GM23338 (cell line): ENCODE measurements at regions not wholly inside any gene's neighbourhood (a gene's known extent, or its start where the extent isn't known, plus 50 kb on each side); places are given as distances from the start of the nearest gene placed in this dataset.

Experiments
- ATAC-seq: fragments of 200-7000 bp; cut with Tn5 transposase; 3 replicates; pipeline ENCODE4 v1.9.1; 2020
- DNase-seq: peaks from one replicate; pipeline ENCODE4 v3.0.0-alpha.2; 2015; ENCODE audit warnings: low spot score
- H2AFZ ChIP-seq: fragments of 200-600 bp; sonication (generic); 2 replicates; pipeline ENCODE4 v1.8.0; 2016; ENCODE audit warnings: antibody characterized with exemption, mild to moderate bottlenecking, moderate library complexity
- H3F3A ChIP-seq: fragments of 200-600 bp; sonication (generic); replicated peaks from 2 replicates; pipeline ENCODE4 v1.8.0; 2017; ENCODE audit warnings: antibody characterized with exemption, mixed run types, low read depth
- H3K27ac ChIP-seq: fragments of 200-600 bp; sonication (generic); 2 replicates; pipeline ENCODE4 v1.6.1; 2016; ENCODE audit warnings: low read depth
- H3K27me3 ChIP-seq: fragments of 200-600 bp; sonication (generic); 2 replicates; pipeline ENCODE4 v1.8.0; 2016; ENCODE audit warnings: mild to moderate bottlenecking, mixed run types, moderate library complexity; ENCODE audit not compliant: insufficient read depth
- H3K36me3 ChIP-seq: fragments of 200-600 bp; sonication (generic); 2 replicates; pipeline ENCODE4 v1.8.0; 2016; ENCODE audit warnings: mild to moderate bottlenecking; ENCODE audit not compliant: insufficient read depth
- H3K4me1 ChIP-seq: fragments of 200-600 bp; sonication (generic); 2 replicates; pipeline ENCODE4 v1.8.0; 2016; ENCODE audit warnings: mild to moderate bottlenecking, moderate library complexity; ENCODE audit not compliant: insufficient read depth
- H3K4me2 ChIP-seq: fragments of 200-600 bp; sonication (generic); 2 replicates; pipeline ENCODE4 v1.7.1; 2017; ENCODE audit warnings: mixed run types
- H3K4me3 ChIP-seq: fragments of 200-600 bp; sonication (generic); 2 replicates; pipeline ENCODE4 v1.6.1; 2016; ENCODE audit warnings: mixed run types
- H3K79me2 ChIP-seq: fragments of 200-600 bp; sonication (generic); replicated peaks from 2 replicates; pipeline ENCODE4 v1.8.0; 2017; ENCODE audit warnings: mild to moderate bottlenecking; ENCODE audit not compliant: insufficient read depth
- H3K9me2 ChIP-seq: fragments of 200-600 bp; sonication (generic); 2 replicates; pipeline ENCODE4 v1.8.0; 2017; ENCODE audit not compliant: insufficient read depth
- H4K20me1 ChIP-seq: fragments of 200-600 bp; sonication (generic); replicated peaks from 2 replicates; pipeline ENCODE4 v1.8.0; 2017; ENCODE audit warnings: mild to moderate bottlenecking; ENCODE audit not compliant: insufficient read depth
- H3K27ac Mint-ChIP-seq: 2 replicates; pipeline ENCODE4 v1.8.0; 2020; ENCODE audit warnings: inconsistent platforms, mild to moderate bottlenecking, moderate library complexity, mixed read lengths
- H3K27me3 Mint-ChIP-seq: 3 replicates; pipeline ENCODE4 v1.8.0; 2022; ENCODE audit warnings: low read depth, mild to moderate bottlenecking, moderate library complexity, mixed read lengths, inconsistent platforms; ENCODE audit not compliant: insufficient read depth, poor library complexity
- H3K36me3 Mint-ChIP-seq: 3 replicates; pipeline ENCODE4 v1.8.0; 2021; ENCODE audit warnings: low read depth, mild to moderate bottlenecking, inconsistent platforms, moderate library complexity, mixed read lengths
- H3K4me1 Mint-ChIP-seq: 3 replicates; pipeline ENCODE4 v1.8.0; 2020; ENCODE audit warnings: mild to moderate bottlenecking, inconsistent platforms, mixed read lengths
- H3K4me3 Mint-ChIP-seq: 3 replicates; pipeline ENCODE4 v1.8.0; 2021; ENCODE audit warnings: moderate library complexity, mild to moderate bottlenecking, inconsistent platforms, mixed read lengths
- H3K9me3 Mint-ChIP-seq: 3 replicates; pipeline ENCODE4 v1.8.0; 2020; ENCODE audit warnings: moderate library complexity, mild to moderate bottlenecking, inconsistent platforms, mixed read lengths
- CREB1 ChIP-seq: fragments of 250-450 bp; sonication (Bioruptor Pico); IDR thresholded peaks from 2 replicates; pipeline ENCODE4 v1.5.0; 2020; ENCODE audit warnings: low read depth, mild to moderate bottlenecking, moderate library complexity
- EZH2phosphoT487 ChIP-seq: fragments of 200-600 bp; sonication (generic); IDR thresholded peaks from one replicate; pipeline ENCODE4 v1.8.1; 2018; ENCODE audit warnings: antibody characterized with exemption; ENCODE audit not compliant: unreplicated experiment
- ZNF331 ChIP-seq: fragments of 250-450 bp; sonication (Bioruptor Pico); IDR thresholded peaks from 2 replicates; pipeline ENCODE4 v1.5.0; 2020; ENCODE audit warnings: low read depth, mild to moderate bottlenecking, moderate library complexity
- TF ChIP-seq, protein P1 (sequence below): fragments of 250-450 bp; sonication (Bioruptor Pico); IDR thresholded peaks from 2 replicates; pipeline ENCODE4 v1.5.0; 2020; ENCODE audit warnings: mild to moderate bottlenecking, moderate library complexity
- TF ChIP-seq, protein P2 (sequence below), 2 experiments: fragments of 200-600 bp in 1 of 2; sonication (generic) in 1 of 2; conservative IDR thresholded peaks; 2 replicates each; pipeline versions ENCODE4 v1.5.1 to v1.6.1; 2016 to 2017; ENCODE audit warnings: antibody characterized with exemption in 2 of 2, low read depth in 2 of 2, mild to moderate bottlenecking in 2 of 2, moderate library complexity in 1 of 2

DNA sequence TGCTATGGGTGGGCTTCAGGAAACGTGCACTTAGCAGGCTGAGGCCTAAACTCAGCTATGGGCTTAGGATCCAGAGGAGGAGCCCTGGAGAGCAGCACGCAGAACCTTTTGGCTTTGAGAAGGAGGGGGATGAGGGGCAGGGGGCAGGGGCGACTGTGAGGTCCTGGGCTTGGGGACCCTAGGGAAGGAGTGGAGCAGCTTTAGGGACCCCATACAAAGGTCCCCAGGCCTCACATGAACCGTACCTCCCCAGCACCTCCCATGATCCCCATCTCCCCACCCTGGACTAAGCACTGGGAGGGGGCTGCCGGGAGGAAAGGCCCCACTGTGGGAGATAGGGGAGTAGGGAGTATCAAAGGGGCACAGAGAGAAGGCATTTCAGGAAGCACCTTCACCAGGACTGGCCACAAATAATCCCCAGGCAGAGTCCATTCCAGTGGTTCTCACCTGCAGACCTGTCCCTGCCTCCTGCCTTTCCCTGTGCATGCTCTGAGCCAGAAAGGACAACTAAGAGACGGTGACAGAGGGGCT is 62.0 kb upstream of the KLF13 start (continued):
- TF ChIP-seq, protein P1, sequence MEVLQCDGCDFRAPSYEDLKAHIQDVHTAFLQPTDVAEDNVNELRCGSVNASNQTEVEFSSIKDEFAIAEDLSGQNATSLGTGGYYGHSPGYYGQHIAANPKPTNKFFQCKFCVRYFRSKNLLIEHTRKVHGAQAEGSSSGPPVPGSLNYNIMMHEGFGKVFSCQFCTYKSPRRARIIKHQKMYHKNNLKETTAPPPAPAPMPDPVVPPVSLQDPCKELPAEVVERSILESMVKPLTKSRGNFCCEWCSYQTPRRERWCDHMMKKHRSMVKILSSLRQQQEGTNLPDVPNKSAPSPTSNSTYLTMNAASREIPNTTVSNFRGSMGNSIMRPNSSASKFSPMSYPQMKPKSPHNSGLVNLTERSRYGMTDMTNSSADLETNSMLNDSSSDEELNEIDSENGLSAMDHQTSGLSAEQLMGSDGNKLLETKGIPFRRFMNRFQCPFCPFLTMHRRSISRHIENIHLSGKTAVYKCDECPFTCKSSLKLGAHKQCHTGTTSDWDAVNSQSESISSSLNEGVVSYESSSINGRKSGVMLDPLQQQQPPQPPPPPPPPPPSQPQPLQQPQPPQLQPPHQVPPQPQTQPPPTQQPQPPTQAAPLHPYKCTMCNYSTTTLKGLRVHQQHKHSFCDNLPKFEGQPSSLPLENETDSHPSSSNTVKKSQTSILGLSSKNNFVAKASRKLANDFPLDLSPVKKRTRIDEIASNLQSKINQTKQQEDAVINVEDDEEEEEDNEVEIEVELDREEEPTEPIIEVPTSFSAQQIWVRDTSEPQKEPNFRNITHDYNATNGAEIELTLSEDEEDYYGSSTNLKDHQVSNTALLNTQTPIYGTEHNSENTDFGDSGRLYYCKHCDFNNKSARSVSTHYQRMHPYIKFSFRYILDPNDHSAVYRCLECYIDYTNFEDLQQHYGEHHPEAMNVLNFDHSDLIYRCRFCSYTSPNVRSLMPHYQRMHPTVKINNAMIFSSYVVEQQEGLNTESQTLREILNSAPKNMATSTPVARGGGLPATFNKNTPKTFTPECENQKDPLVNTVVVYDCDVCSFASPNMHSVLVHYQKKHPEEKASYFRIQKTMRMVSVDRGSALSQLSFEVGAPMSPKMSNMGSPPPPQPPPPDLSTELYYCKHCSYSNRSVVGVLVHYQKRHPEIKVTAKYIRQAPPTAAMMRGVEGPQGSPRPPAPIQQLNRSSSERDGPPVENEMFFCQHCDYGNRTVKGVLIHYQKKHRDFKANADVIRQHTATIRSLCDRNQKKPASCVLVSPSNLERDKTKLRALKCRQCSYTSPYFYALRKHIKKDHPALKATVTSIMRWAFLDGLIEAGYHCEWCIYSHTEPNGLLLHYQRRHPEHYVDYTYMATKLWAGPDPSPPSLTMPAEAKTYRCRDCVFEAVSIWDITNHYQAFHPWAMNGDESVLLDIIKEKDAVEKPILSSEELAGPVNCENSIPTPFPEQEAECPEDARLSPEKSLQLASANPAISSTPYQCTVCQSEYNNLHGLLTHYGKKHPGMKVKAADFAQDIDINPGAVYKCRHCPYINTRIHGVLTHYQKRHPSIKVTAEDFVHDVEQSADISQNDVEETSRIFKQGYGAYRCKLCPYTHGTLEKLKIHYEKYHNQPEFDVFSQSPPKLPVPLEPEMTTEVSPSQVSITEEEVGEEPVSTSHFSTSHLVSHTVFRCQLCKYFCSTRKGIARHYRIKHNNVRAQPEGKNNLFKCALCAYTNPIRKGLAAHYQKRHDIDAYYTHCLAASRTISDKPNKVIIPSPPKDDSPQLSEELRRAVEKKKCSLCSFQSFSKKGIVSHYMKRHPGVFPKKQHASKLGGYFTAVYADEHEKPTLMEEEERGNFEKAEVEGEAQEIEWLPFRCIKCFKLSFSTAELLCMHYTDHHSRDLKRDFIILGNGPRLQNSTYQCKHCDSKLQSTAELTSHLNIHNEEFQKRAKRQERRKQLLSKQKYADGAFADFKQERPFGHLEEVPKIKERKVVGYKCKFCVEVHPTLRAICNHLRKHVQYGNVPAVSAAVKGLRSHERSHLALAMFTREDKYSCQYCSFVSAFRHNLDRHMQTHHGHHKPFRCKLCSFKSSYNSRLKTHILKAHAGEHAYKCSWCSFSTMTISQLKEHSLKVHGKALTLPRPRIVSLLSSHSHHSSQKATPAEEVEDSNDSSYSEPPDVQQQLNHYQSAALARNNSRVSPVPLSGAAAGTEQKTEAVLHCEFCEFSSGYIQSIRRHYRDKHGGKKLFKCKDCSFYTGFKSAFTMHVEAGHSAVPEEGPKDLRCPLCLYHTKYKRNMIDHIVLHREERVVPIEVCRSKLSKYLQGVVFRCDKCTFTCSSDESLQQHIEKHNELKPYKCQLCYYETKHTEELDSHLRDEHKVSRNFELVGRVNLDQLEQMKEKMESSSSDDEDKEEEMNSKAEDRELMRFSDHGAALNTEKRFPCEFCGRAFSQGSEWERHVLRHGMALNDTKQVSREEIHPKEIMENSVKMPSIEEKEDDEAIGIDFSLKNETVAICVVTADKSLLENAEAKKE = no peak

DNA sequence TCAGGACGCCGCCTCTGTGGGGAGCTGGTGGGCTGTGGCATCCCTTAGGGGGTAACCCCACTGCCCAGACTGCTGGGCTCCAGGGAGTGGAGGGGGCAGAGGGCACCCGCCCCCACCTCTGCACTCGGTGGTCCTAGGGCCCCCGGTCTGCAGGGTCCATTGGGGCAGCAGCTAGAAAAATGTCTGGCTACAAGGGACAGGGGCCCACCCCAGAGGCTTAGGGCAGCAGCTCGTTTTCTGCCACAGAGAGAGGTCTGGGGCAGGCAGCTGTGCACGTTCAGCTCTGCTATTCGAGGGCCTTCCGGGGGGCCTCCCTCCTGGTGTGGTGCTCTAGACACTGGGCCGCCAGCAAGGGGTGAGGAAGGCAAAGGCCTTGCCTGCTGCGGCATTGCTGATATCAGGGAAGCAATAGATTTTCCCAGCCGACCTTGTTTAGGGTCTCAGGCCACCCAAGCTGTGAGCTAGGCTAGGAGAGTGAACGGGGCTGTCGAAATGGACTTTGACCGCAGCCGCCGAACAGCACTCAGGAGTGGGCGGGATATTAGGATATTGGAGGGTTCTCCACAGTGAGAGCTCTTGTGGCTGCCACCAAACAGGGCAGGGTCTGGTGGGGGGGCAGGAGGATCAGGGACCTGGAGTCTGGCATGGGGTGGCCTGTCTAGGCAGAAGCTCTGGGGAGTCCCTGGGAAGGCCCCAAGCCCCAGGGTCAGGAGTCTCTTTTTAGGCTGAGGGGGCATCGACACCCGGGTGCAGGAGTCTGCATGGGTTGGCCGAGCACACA is 61.4 kb upstream of the KLF13 start:
- Histone ChIP-seq H3K36me3 (no peaks in the 10 kb centered on the region), H3K4me3 (no peak overlapping the region), H3K27ac (no peak overlapping the region), H3K4me2 (no peak overlapping the region), H3K9me2 (peaks cover 7% of the 10 kb centered on the region; the same call in 1 of the 2 replicates), H2AFZ (no peak overlapping the region), H3K27me3 (no peaks in the 10 kb centered on the region), H3K4me1 (no peaks in the 10 kb centered on the region), H3F3A (no peaks in the 10 kb centered on the region), H3K79me2 (no peaks in the 10 kb centered on the region), H4K20me1 (no peaks in the 10 kb centered on the region)
- Mint-ChIP-seq H3K4me1 (peaks cover 5% of the 10 kb centered on the region), H3K27me3 (peaks cover 14% of the 10 kb centered on the region), H3K36me3 (no peaks in the 10 kb centered on the region), H3K27ac (no peak overlapping the region), H3K4me3 (no peak overlapping the region), H3K9me3 (no peaks in the 10 kb centered on the region)
- ATAC-seq (no peak; the same call in 1 of the 3 replicates), DNase-seq (no peak)
- TF ChIP-seq CREB1 (CRISPR knock-in tag) (no peak), EZH2phosphoT487 (no peak), ZNF331 (no peak)
- TF ChIP-seq, protein P1 = no peak
- TF ChIP-seq, protein P2, sequence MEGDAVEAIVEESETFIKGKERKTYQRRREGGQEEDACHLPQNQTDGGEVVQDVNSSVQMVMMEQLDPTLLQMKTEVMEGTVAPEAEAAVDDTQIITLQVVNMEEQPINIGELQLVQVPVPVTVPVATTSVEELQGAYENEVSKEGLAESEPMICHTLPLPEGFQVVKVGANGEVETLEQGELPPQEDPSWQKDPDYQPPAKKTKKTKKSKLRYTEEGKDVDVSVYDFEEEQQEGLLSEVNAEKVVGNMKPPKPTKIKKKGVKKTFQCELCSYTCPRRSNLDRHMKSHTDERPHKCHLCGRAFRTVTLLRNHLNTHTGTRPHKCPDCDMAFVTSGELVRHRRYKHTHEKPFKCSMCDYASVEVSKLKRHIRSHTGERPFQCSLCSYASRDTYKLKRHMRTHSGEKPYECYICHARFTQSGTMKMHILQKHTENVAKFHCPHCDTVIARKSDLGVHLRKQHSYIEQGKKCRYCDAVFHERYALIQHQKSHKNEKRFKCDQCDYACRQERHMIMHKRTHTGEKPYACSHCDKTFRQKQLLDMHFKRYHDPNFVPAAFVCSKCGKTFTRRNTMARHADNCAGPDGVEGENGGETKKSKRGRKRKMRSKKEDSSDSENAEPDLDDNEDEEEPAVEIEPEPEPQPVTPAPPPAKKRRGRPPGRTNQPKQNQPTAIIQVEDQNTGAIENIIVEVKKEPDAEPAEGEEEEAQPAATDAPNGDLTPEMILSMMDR (conservative IDR thresholded peaks at IDR 0.05; ENCODE audit: low read depth in 2 of 2) = no peak
